ENCODE measurements at regions not wholly inside any gene's neighbourhood (a gene's known extent, or its start where the extent isn't known, plus 50 kb on each side); places are given as distances from the start of the nearest gene placed in this dataset.

GRCh38 chr3:110026421-110026820, 689.1 kb upstream of the DPPA4 start:
- no peak for DNase-seq
- Histone ChIP-seq H3K27ac (no peak overlapping the region), H3K9me3 (no peaks in the 10 kb centered on the region), H3K27me3 (no peaks in the 10 kb centered on the region), H3K4me1 (no peaks in the 10 kb centered on the region), H3K36me3 (no peaks in the 10 kb centered on the region), H3K4me3 (no peak overlapping the region)
- TF ChIP-seq POLR2A (IDR thresholded peaks at IDR 0.05) (no peak), CTCF (IDR thresholded peaks at IDR 0.05) (no peak)
- intact Hi-C loops (cut with DNase I; ENCODE audit: low total_unique reads) = no loop called here

- no peak for DNase-seq
- TF ChIP-seq CTCF (IDR thresholded peaks at IDR 0.05) = no peak
- intact Hi-C loops (cut with DNase I; ENCODE audit: low total_unique reads) = no loop called here
- no peaks in the 10 kb centered on the region for H3K4me1 ChIP-seq
- no peak overlapping the region for H3K27ac ChIP-seq
- no peak overlapping the region for H3K4me3 ChIP-seq
- H3K9me3 ChIP-seq = no peaks in the 10 kb centered on the region
- H3K27me3 ChIP-seq = no peaks in the 10 kb centered on the region
- H3K36me3 ChIP-seq = no peaks in the 10 kb centered on the region
Measured at GRCh38 chr3:110027446-110028080, 690.2 kb upstream of the DPPA4 start.

GRCh38 chr3:110031975-110032374, 694.6 kb upstream of the DPPA4 start:
- no peak for DNase-seq
- H3K36me3 ChIP-seq = no peaks in the 10 kb centered on the region
- intact Hi-C loops (cut with DNase I; ENCODE audit: low total_unique reads) = no loop called here
- TF ChIP-seq POLR2A (IDR thresholded peaks at IDR 0.05) = no peak
- TF ChIP-seq CTCF (IDR thresholded peaks at IDR 0.05) = no peak
- H3K27ac ChIP-seq = no peak overlapping the region
- no peaks in the 10 kb centered on the region for H3K9me3 ChIP-seq
- H3K4me1 ChIP-seq = no peaks in the 10 kb centered on the region
- H3K27me3 ChIP-seq = no peaks in the 10 kb centered on the region
- no peak overlapping the region for H3K4me3 ChIP-seq

- Histone ChIP-seq H3K4me1 (no peaks in the 10 kb centered on the region), H3K36me3 (no peaks in the 10 kb centered on the region), H3K27me3 (no peaks in the 10 kb centered on the region), H3K4me3 (no peak overlapping the region), H3K9me3 (no peaks in the 10 kb centered on the region), H3K27ac (no peak overlapping the region)
- TF ChIP-seq CTCF (IDR thresholded peaks at IDR 0.05) (no peak), POLR2A (IDR thresholded peaks at IDR 0.05) (no peak)
- DNase-seq = no peak
- intact Hi-C loops (cut with DNase I; ENCODE audit: low total_unique reads) = no loop called here
Measured at GRCh38 chr3:110059431-110059830, 722.1 kb upstream of the DPPA4 start.

- H3K36me3 ChIP-seq = no peaks in the 10 kb centered on the region
- TF ChIP-seq POLR2A (IDR thresholded peaks at IDR 0.05) = no peak
- TF ChIP-seq CTCF (IDR thresholded peaks at IDR 0.05) = no peak
- intact Hi-C loops (cut with DNase I; ENCODE audit: low total_unique reads) = no loop called here
- no peaks in the 10 kb centered on the region for H3K9me3 ChIP-seq
- no peaks in the 10 kb centered on the region for H3K4me1 ChIP-seq
- H3K27ac ChIP-seq = no peak overlapping the region
- no peaks in the 10 kb centered on the region for H3K27me3 ChIP-seq
- no peak for DNase-seq
- H3K4me3 ChIP-seq = no peak overlapping the region
Measured at GRCh38 chr3:110062716-110063115, 725.4 kb upstream of the DPPA4 start.

Data from uterus (tissue), 3 donors.